ENCODE measurements at regions not wholly inside any gene's neighbourhood (a gene's known extent, or its start where the extent isn't known, plus 50 kb on each side); places are given as distances from the start of the nearest gene placed in this dataset.
A peak's percentile ranks its signal among the peaks of the same experiment; 100 is the strongest.
"Not testable (repeated sequence)": the region's sequence is repeated elsewhere in the genome, so short reads cannot be mapped to it uniquely, and the experiment has no call there.

- WGBS, 2 donors, result 71 to 82% methylated on average over 1 of the region's 1 CpG
- H3K27ac ChIP-seq, result no peak overlapping the region
- no peaks in the 10 kb centered on the region for H3K4me1 ChIP-seq
- TF ChIP-seq CTCF (IDR thresholded peaks at IDR 0.05), result no peak
- no peak for TF ChIP-seq EP300 (IDR thresholded peaks at IDR 0.05)
- no peak for TF ChIP-seq POLR2AphosphoS5 (IDR thresholded peaks at IDR 0.05)
- no peak for TF ChIP-seq POLR2A (IDR thresholded peaks at IDR 0.05)
- ATAC-seq (ENCODE audit: low FRiP score in 2 of 2) (no peak), DNase-seq (no peak)
- no peaks in the 10 kb centered on the region for H3K36me3 ChIP-seq
- no peaks in the 10 kb centered on the region for H3K9me3 ChIP-seq
- no peak overlapping the region for H3K4me3 ChIP-seq
- H3K27me3 ChIP-seq, result no peaks in the 10 kb centered on the region
Measured at GRCh38 chr13:56720841-56721240, 419.9 kb upstream of the PRR20A start.

- Histone ChIP-seq H3K27ac (no peak overlapping the region), H3K4me1 (no peaks in the 10 kb centered on the region), H3K4me3 (no peak overlapping the region), H3K27me3 (no peaks in the 10 kb centered on the region), H3K9me3 (peaks cover 0 to 7% (median 2%) of the 10 kb centered on the region in 4 donors), H3K36me3 (no peaks in the 10 kb centered on the region)
- ATAC-seq (ENCODE audit: low FRiP score in 2 of 2) (no peak), DNase-seq (peak in 1 of 2 donors; percentile 79)
- WGBS, 2 donors, result 98 to 100% methylated on average over 14 to 30 of the region's 35 CpGs
- no peak for TF ChIP-seq EP300 (IDR thresholded peaks at IDR 0.05)
- no peak for TF ChIP-seq POLR2AphosphoS5 (IDR thresholded peaks at IDR 0.05)
- no peak for TF ChIP-seq CTCF (IDR thresholded peaks at IDR 0.05)
- TF ChIP-seq POLR2A (IDR thresholded peaks at IDR 0.05), result no peak
Measured at GRCh38 chr13:56735537-56735942, 405.2 kb upstream of the PRR20A start.

GRCh38 chr13:56736966-56737365 is 403.8 kb upstream of the PRR20A start:
- DNase-seq (no peak), ATAC-seq (ENCODE audit: low FRiP score in 2 of 2) (no peak)
- H3K27me3 ChIP-seq, result no peaks in the 10 kb centered on the region
- no peak overlapping the region for H3K4me3 ChIP-seq
- H3K36me3 ChIP-seq, result no peaks in the 10 kb centered on the region
- H3K27ac ChIP-seq, result no peak overlapping the region
- 75 to 84% methylated on average over 1 of the region's 1 CpG for WGBS, 2 donors
- H3K4me1 ChIP-seq, result no peaks in the 10 kb centered on the region
- H3K9me3 ChIP-seq, result peaks cover 0 to 7% (median 2%) of the 10 kb centered on the region in 4 donors
- TF ChIP-seq CTCF (IDR thresholded peaks at IDR 0.05) (no peak), POLR2AphosphoS5 (IDR thresholded peaks at IDR 0.05) (no peak), EP300 (IDR thresholded peaks at IDR 0.05) (no peak), POLR2A (IDR thresholded peaks at IDR 0.05) (no peak)

DNA sequence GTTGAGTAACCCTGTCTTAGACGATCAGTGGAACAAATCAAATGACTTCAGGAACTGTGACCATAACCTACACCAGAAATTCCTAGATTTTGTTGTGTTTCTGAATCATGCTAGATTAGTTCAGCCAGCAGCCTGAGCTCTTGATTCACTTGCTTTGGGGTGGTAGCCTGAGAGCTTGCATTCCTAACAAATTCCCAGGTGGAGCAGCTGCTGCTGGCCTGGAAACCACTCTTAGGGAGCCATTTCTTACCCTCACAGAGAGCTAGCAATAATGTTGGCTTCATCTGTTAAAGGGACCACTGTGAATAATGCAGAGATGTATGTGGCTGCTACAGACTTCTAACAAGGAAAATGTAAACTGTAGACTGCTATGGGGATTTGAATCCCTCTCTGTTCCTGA is 388.1 kb upstream of the PRR20A start:
- no peak overlapping the region for H3K4me3 ChIP-seq
- DNase-seq, result no peak
- 86 to 89% methylated on average over 1 of the region's 1 CpG for WGBS, 2 donors
- no peaks in the 10 kb centered on the region for H3K36me3 ChIP-seq
- H3K27ac ChIP-seq, result no peak overlapping the region
- H3K27me3 ChIP-seq, result no peaks in the 10 kb centered on the region
- H3K4me1 ChIP-seq, result no peaks in the 10 kb centered on the region
- ATAC-seq (ENCODE audit: low FRiP score in 2 of 2), result no peak
- TF ChIP-seq POLR2A (IDR thresholded peaks at IDR 0.05), result no peak
- no peak for TF ChIP-seq EP300 (IDR thresholded peaks at IDR 0.05)
- TF ChIP-seq POLR2AphosphoS5 (IDR thresholded peaks at IDR 0.05), result no peak
- TF ChIP-seq CTCF (IDR thresholded peaks at IDR 0.05), result no peak
- H3K9me3 ChIP-seq, result no peaks in the 10 kb centered on the region

- DNase-seq (no peak), ATAC-seq (ENCODE audit: low FRiP score in 2 of 2) (peak in 1 of 2 donors; percentile 78)
- WGBS, 2 donors, result 53 to 66% methylated on average over 3 of the region's 3 CpGs
- no peak overlapping the region for H3K4me3 ChIP-seq
- no peak for TF ChIP-seq POLR2A (IDR thresholded peaks at IDR 0.05)
- TF ChIP-seq CTCF (IDR thresholded peaks at IDR 0.05), result no peak
- TF ChIP-seq POLR2AphosphoS5 (IDR thresholded peaks at IDR 0.05), result no peak
- TF ChIP-seq EP300 (IDR thresholded peaks at IDR 0.05), result no peak
- H3K4me1 ChIP-seq, result no peaks in the 10 kb centered on the region
- H3K36me3 ChIP-seq, result no peaks in the 10 kb centered on the region
- H3K27me3 ChIP-seq, result no peaks in the 10 kb centered on the region
- no peak overlapping the region for H3K27ac ChIP-seq
- H3K9me3 ChIP-seq, result no peaks in the 10 kb centered on the region
Measured at GRCh38 chr13:56755181-56755935, 385.4 kb upstream of the PRR20A start.

DNA sequence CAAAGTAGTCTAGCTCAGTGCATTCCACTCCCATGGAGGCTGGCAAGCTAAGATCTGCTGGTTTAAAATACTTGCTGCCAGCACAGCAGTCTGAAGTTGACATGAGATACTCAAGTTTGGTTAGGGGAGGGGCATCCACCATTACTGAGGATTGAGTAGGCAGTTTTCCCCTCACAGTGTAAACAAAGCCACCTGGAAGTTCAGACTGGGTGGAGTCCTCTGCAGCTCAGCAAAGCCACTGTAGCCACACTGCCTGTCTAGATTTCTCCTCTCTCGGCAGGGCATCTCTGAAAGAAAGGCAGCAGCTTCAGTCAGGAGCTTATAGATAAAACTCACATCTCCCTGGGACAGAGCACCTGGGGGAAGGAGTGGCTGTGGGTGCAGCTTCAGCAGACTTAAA is 377.4 kb upstream of the PRR20A start:
- DNase-seq; ATAC-seq (ENCODE audit: low FRiP score in 2 of 2): not testable (repeated sequence)
- 56 to 60% methylated on average over 1 of the region's 1 CpG for WGBS, 2 donors

More for the DNA sequence above, 377.4 kb upstream of the PRR20A start:
- H3K36me3 ChIP-seq, H3K27me3 ChIP-seq, H3K4me1 ChIP-seq, H3K27ac ChIP-seq, H3K9me3 ChIP-seq, H3K4me3 ChIP-seq: not testable (repeated sequence)
